ENCODE measurements at regions not wholly inside any gene's neighbourhood (a gene's known extent, or its start where the extent isn't known, plus 50 kb on each side); places are given as distances from the start of the nearest gene placed in this dataset.

- TF ChIP-seq POLR2A (IDR thresholded peaks at IDR 0.05) (no peak), POLR2AphosphoS5 (IDR thresholded peaks at IDR 0.05) (no peak), EP300 (IDR thresholded peaks at IDR 0.05) (no peak), CTCF (IDR thresholded peaks at IDR 0.05) (no peak)
Observed at GRCh38 chr5:51060953-51061352, 322.3 kb upstream of the ISL1 start.

Measured in upper lobe of left lung (tissue), 4 donors.